ENCODE measurements at regions not wholly inside any gene's neighbourhood (a gene's known extent, or its start where the extent isn't known, plus 50 kb on each side); places are given as distances from the start of the nearest gene placed in this dataset.
A peak's percentile ranks its signal among the peaks of the same experiment; 100 is the strongest.

- TF ChIP-seq CTCF (conservative IDR thresholded peaks at IDR 0.05): peak; percentile 82
- no peak for TF ChIP-seq ZFX (IDR thresholded peaks at IDR 0.05)
Observed at GRCh38 chr16:35908942-35909341, 2449.5 kb downstream of the TP53TG3F start.

All from C4-2B (cell line).